Esophagus squamous epithelium (tissue), 5 donors: ENCODE measurements at regions not wholly inside any gene's neighbourhood (a gene's known extent, or its start where the extent isn't known, plus 50 kb on each side); places are given as distances from the start of the nearest gene placed in this dataset.

Experiments used
- DNase-seq: peaks from one replicate; lab custom pipeline; 2025; lab: John Stamatoyannopoulos, UW
- H3K27ac ChIP-seq, 4 donors: fragments of 200-600 bp; sonication (generic); one replicate each; pipeline ENCODE4 v1.5.1; 2016 to 2019; ENCODE audit warnings: mild to moderate bottlenecking in 1 of 4
- H3K27me3 ChIP-seq, 4 donors: fragments of 200-600 bp; sonication (generic); 1 replicate in 3 of 4; 2 replicates in 1 of 4; pipeline versions ENCODE4 v1.5.1 to v1.6.0; 2017 to 2021; ENCODE audit warnings: antibody characterized with exemption in 1 of 4
- H3K36me3 ChIP-seq, 3 donors: fragments of 200-600 bp; sonication (generic); one replicate each; pipeline ENCODE4 v1.5.1; 2016 to 2019
- H3K4me1 ChIP-seq, 3 donors: fragments of 200-600 bp; sonication (generic); one replicate each; pipeline ENCODE4 v1.5.1; 2017 to 2019
- H3K4me3 ChIP-seq, 4 donors: fragments of 200-600 bp; sonication (generic); 1 replicate in 3 of 4; 2 replicates in 1 of 4; pipeline ENCODE4 v1.5.1; 2016 to 2019; ENCODE audit warnings: mild to moderate bottlenecking in 2 of 4, moderate library complexity in 1 of 4
- H3K9me3 ChIP-seq, 3 donors: fragments of 200-600 bp; sonication (generic); one replicate each; pipeline ENCODE4 v1.5.1; 2016 to 2019
- POLR2A ChIP-seq, 4 donors: fragments of 450-650 bp; IDR thresholded peaks; one replicate each; pipeline ENCODE4 v1.6.1; 2017; ENCODE audit warnings: antibody characterized with exemption in 4 of 4, mild to moderate bottlenecking in 4 of 4, moderate library complexity in 3 of 4
- WGBS, 2 donors: methylation state at CpG; one replicate each; pipeline ENCODE4 v1.1.5; 2018; 5-methylcytosine and 5-hydroxymethylcytosine counted together
- intact Hi-C: fragments of 100-400 bp; cut with DNase I; formaldehyde crosslinking; loops from one replicate; pipeline ENCODE4 v1.15.0; 2022
- TF ChIP-seq, protein P1 (sequence below), 6 experiments: fragments of 450-650 bp in 4 of 6; fragments of 200-600 bp in 2 of 6; sonication (generic) in 2 of 6; IDR thresholded peaks; one replicate each; pipeline ENCODE4 v1.5.1; 2016 to 2019; ENCODE audit warnings: antibody characterized with exemption in 6 of 6, mild to moderate bottlenecking in 4 of 6, moderate library complexity in 4 of 6
- donor health status: DM: yes; HTN: yes; CAD: no.

DNA sequence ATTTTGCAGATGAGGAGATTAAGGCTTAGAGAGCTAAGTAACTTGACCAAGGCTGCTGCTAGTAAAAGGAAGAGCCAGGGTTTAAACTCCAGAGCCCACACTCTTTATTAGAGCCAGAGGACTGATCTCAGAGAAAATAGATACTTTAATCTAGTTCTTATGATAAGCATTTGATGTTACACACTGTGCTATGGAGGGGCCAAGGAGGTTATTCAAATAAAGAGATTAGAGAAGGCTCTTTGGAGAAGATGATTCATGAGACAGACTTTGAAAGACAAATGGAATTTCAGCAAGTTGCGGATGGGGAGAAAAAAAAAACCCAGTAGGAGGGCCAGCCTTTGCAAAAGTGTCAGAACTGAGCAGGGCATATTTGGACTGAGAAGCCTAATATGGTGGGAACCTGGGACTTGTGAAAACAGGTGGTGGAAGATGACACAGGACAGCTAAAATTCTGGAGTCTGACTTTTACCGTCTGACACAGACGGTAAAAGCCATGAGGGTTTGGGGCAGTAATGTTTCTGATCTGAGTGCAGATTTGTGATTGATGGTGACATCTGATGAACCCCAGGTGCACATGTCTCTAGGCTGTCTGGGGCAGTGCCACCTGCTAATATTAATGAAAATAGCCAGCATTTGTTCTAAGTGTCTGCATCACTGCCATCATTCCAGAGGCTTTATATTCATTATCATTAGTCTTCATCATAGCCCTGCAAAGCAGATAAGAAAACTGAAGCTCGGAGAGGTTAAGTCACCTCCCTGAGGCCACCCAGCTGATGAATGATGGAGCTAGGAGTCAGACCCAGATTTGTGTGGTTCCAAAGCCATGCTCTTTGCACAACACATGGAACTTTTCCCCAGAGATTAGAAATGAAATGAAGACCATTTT lies 65.3 kb upstream of the CXCL14 start:
- Histone ChIP-seq H3K9me3 (no peaks in the 10 kb centered on the region), H3K27me3 (no peaks in the 10 kb centered on the region), H3K4me1 (peaks cover 0 to 20% (median 11%) of the 10 kb centered on the region in 3 donors), H3K36me3 (no peaks in the 10 kb centered on the region), H3K4me3 (no peak overlapping the region), H3K27ac (no peak overlapping the region)
- intact Hi-C loops: no loop called here
- 30 to 46% methylated on average over 4 of the region's 4 CpGs for WGBS, 2 donors
- DNase-seq: no peak
- TF ChIP-seq POLR2A (IDR thresholded peaks at IDR 0.05): no peak
- TF ChIP-seq, protein P1, sequence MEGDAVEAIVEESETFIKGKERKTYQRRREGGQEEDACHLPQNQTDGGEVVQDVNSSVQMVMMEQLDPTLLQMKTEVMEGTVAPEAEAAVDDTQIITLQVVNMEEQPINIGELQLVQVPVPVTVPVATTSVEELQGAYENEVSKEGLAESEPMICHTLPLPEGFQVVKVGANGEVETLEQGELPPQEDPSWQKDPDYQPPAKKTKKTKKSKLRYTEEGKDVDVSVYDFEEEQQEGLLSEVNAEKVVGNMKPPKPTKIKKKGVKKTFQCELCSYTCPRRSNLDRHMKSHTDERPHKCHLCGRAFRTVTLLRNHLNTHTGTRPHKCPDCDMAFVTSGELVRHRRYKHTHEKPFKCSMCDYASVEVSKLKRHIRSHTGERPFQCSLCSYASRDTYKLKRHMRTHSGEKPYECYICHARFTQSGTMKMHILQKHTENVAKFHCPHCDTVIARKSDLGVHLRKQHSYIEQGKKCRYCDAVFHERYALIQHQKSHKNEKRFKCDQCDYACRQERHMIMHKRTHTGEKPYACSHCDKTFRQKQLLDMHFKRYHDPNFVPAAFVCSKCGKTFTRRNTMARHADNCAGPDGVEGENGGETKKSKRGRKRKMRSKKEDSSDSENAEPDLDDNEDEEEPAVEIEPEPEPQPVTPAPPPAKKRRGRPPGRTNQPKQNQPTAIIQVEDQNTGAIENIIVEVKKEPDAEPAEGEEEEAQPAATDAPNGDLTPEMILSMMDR (IDR thresholded peaks at IDR 0.05): no peak

DNA sequence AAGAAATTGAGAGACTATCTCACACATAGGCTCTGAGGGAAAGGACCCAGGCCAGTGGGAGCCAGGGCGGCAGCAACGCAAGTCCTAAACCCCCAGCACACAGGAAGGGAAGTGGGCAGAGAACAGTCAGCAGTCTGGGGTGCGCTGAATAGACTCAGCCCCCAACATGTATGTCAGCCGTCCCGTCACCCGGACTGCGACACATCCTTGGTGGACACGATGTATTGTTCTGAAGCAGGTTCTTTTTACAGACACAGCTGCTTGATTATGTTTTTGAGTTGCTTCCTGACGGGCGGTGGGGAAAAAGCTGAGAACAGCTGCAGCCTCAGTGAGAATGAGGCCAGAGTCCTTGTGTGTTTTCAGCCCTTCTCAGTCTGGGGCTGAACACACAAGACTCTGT lies 64.1 kb upstream of the CXCL14 start:
- Histone ChIP-seq H3K27me3 (no peaks in the 10 kb centered on the region), H3K4me1 (peaks cover 0 to 20% (median 11%) of the 10 kb centered on the region in 3 donors), H3K9me3 (no peaks in the 10 kb centered on the region), H3K36me3 (no peaks in the 10 kb centered on the region), H3K4me3 (no peak overlapping the region), H3K27ac (no peak overlapping the region)
- no peak for DNase-seq
- intact Hi-C loops: no loop called here
- 87 to 93% methylated on average over 10 of the region's 10 CpGs for WGBS, 2 donors
- TF ChIP-seq, protein P1 (IDR thresholded peaks at IDR 0.05): no peak
- TF ChIP-seq POLR2A (IDR thresholded peaks at IDR 0.05): no peak

DNA sequence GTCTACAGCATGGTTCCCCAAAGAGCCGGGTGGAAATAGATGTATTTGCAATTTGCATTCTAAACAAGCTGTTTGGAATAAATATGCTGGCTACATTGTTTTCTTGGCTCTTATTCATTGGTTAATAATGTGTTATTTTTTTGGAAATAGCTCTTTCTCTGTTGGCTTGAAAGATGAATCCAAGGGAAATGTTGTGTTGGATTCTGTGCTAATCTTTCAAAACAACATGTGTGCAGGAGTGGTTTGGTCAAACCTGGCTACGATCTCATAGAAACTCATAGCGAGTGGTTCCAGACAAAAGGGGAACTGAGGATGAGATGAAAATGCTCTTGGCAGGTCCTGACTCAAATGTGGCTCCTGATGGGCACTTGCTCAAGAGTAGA lies 63.7 kb upstream of the CXCL14 start:
- no peaks in the 10 kb centered on the region for H3K27me3 ChIP-seq
- WGBS, 2 donors: 86 to 90% methylated on average over 3 of the region's 3 CpGs
- intact Hi-C loops: no loop called here
- no peak overlapping the region for H3K4me3 ChIP-seq
- no peaks in the 10 kb centered on the region for H3K36me3 ChIP-seq
- no peaks in the 10 kb centered on the region for H3K9me3 ChIP-seq
- no peak for TF ChIP-seq POLR2A (IDR thresholded peaks at IDR 0.05)
- TF ChIP-seq, protein P1 (IDR thresholded peaks at IDR 0.05): no peak
- peaks cover 0 to 20% (median 9%) of the 10 kb centered on the region in 3 donors for H3K4me1 ChIP-seq
- no peak overlapping the region for H3K27ac ChIP-seq
- DNase-seq: no peak

DNA sequence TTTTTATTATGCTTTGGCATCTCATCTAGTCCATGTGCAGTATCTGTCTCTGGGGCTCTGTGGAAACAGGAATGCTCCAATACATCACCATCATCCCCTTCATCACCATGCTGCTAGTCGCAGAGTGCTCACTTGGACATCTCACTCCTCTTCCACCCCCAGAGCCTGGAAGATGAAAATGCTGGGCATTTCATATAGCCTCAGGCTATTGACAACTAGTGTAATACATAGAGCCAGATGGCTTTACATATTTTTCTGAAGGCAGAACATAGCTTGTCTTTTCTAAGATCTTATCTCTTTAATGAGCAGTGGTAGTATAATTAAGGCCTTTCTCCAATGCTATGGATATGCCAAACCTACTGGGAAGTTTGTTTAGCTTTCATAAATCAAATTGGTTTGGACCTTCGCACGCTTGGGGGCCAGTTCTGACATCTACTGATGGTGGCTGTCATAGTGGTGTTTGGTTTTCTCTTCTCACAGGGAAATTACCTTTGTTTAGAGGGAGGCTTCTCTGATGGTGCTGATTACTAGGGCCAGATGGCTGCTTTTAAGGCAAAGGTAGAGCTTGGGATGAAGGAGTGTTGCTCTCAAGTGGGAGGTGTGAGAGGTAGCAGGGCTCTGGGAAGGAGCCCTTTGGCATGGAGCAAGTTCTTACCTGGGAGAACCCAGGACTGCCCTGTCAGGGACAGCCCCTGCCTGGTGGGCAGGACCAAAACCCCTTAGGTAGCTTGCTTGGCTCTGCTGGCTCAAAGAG lies 63.1 kb upstream of the CXCL14 start:
- Histone ChIP-seq H3K27me3 (no peaks in the 10 kb centered on the region), H3K9me3 (no peaks in the 10 kb centered on the region), H3K27ac (no peak overlapping the region), H3K4me1 (peaks cover 0 to 20% (median 9%) of the 10 kb centered on the region in 3 donors), H3K4me3 (no peak overlapping the region), H3K36me3 (no peaks in the 10 kb centered on the region)
- 58 to 90% methylated on average over 3 of the region's 3 CpGs for WGBS, 2 donors
- TF ChIP-seq POLR2A (IDR thresholded peaks at IDR 0.05): no peak
- TF ChIP-seq, protein P1 (IDR thresholded peaks at IDR 0.05): no peak
- intact Hi-C loops: no loop called here
- no peak for DNase-seq

DNA sequence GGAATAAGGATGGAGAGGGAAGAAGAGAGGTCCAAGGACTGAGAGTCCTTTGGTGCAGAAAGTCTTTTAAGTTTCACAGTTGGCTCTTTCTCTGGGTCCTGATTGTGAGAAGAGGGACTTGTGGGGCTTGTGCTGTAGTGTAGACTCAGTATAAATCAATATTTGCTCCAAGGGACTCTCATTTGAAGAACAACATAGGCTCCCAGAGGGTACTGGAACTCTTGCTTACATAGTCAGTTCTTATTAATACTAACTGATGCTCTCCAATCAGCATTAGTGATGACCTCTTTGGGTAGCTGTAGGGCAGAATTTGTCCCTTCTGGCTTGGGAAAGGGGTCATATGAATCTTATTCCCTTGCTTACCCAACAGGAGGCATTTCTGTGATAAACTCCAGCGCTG lies 62.5 kb upstream of the CXCL14 start:
- DNase-seq: no peak
- H3K36me3 ChIP-seq: no peaks in the 10 kb centered on the region
- no peak overlapping the region for H3K4me3 ChIP-seq
- no peaks in the 10 kb centered on the region for H3K27me3 ChIP-seq
- no peak overlapping the region for H3K27ac ChIP-seq
- 83 to 100% methylated on average over 1 of the region's 1 CpG for WGBS, 2 donors
- TF ChIP-seq, protein P1 (IDR thresholded peaks at IDR 0.05): no peak
- TF ChIP-seq POLR2A (IDR thresholded peaks at IDR 0.05): no peak
- intact Hi-C loops: no loop called here
- peaks cover 0 to 19% (median 9%) of the 10 kb centered on the region in 3 donors for H3K4me1 ChIP-seq
- H3K9me3 ChIP-seq: no peaks in the 10 kb centered on the region
